ENCODE measurements at regions not wholly inside any gene's neighbourhood (a gene's known extent, or its start where the extent isn't known, plus 50 kb on each side); places are given as distances from the start of the nearest gene placed in this dataset.

DNA sequence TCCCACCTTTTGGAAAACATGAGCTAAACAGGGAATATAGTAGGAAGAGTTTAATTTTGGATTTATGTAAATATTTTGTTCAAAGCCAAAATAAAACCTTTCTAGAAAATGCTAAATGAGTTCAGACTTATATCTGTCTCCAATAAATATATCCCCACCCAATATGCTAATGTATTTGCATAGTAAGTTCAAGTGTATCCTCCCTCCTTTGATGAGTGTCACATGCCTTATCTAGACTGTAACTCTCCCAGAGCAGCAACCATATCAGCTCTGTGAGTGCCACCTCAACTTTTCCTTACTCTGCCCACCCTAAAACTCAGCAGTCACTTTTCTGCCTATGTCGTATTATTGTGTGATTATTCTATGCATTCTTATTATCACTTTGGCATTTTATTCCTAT lies 516.1 kb upstream of the NR3C2 start (continued):
- TF ChIP-seq, protein P1, sequence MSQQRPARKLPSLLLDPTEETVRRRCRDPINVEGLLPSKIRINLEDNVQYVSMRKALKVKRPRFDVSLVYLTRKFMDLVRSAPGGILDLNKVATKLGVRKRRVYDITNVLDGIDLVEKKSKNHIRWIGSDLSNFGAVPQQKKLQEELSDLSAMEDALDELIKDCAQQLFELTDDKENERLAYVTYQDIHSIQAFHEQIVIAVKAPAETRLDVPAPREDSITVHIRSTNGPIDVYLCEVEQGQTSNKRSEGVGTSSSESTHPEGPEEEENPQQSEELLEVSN (IDR thresholded peaks at IDR 0.05) = no peak
- TF ChIP-seq SP2 (IDR thresholded peaks at IDR 0.05; ENCODE audit: low read length) (no peak), CEBPB (IDR thresholded peaks at IDR 0.05; ENCODE audit: low read depth, low read length) (no peak), HDAC6 (IDR thresholded peaks at IDR 0.05; ENCODE audit: low read depth, low read length) (no peak), EGR1 (IDR thresholded peaks at IDR 0.05; ENCODE audit: borderline replicate concordance, low read depth, low read length) (no peak), JUND (IDR thresholded peaks at IDR 0.05; ENCODE audit: low read length) (no peak)

All from H1 (cell line).